ENCODE measurements at regions not wholly inside any gene's neighbourhood (a gene's known extent, or its start where the extent isn't known, plus 50 kb on each side); places are given as distances from the start of the nearest gene placed in this dataset.

DNA sequence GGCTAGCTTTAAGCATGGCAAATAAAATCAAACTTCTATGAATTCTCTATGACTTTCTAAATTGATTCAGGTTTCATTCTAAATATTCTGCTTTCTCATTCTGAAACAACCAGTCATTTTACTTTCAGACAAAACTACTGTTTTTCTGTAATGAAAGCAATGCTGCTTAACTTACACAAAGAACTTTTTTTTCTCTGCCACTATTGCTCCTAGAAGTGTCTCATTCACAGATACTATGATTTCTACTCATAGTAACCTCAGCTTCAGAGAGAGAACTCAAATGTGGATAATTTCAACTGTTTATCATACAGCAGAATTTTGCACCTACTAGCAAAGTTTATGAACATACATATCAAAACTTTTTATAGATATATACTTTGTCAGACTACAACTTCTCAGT, 724.6 kb downstream of the SLITRK5 start:
- no peak for ATAC-seq (ENCODE audit: low read depth)
- Histone ChIP-seq H3K4me2 (ENCODE audit: low read depth, low read length) (no peak overlapping the region), H2AK5ac (ENCODE audit: low read depth, low read length) (no peak overlapping the region), H2BK20ac (ENCODE audit: low read depth, low read length) (no peak overlapping the region), H2AK9ac (replicated peaks; ENCODE audit: low read depth, low read length, poor library complexity) (no peak overlapping the region), H3K27me3 (ENCODE audit: control insufficient read depth, insufficient read depth, low read length) (no peaks in the 10 kb centered on the region), H3K9ac (ENCODE audit: low read depth, low read length) (no peak overlapping the region), H3K79me1 (ENCODE audit: low read depth in 1 of 2, low read length in 2 of 2) (no peaks in the 10 kb centered on the region), H4K5ac (ENCODE audit: low read depth, low read length) (no peak overlapping the region), H4K20me1 (ENCODE audit: insufficient read depth, low read length) (no peaks in the 10 kb centered on the region), H3K9me3 (ENCODE audit: control insufficient read depth, insufficient read depth, low read length) (peaks cover 11% of the 10 kb centered on the region), H4K91ac (ENCODE audit: insufficient read depth, low read depth, low read length) (no peak overlapping the region), H3K4me1 (ENCODE audit: control insufficient read depth, insufficient read depth, low read length) (no peaks in the 10 kb centered on the region), H3K36me3 (ENCODE audit: control insufficient read depth, insufficient read depth, low read length) (no peaks in the 10 kb centered on the region), H3K14ac (replicated peaks; ENCODE audit: low read depth, low read length) (no peak overlapping the region), H3K4ac (ENCODE audit: low read depth, low read length) (no peak overlapping the region), H3K18ac (ENCODE audit: low read depth, low read length) (no peak overlapping the region), H3K27ac (ENCODE audit: insufficient read depth, low read length) (no peak overlapping the region), H3K56ac (ENCODE audit: extremely low read depth, insufficient read depth, low read length) (no peak overlapping the region), H3K23ac (ENCODE audit: low read depth, low read length) (no peak overlapping the region), H3K4me3 (ENCODE audit: insufficient read depth, low read depth, low read length) (no peak overlapping the region), H3K9me1 (ENCODE audit: insufficient read depth, low read length) (no peaks in the 10 kb centered on the region), H2BK5ac (ENCODE audit: low read depth, low read length, poor library complexity, severe bottlenecking) (no peak overlapping the region), H4K8ac (ENCODE audit: low read depth in 2 of 2, low read length in 2 of 2) (no peak overlapping the region), H2BK15ac (ENCODE audit: low read depth, low read length) (no peak overlapping the region), H2AFZ (replicated peaks; ENCODE audit: low read length, poor library complexity) (no peak overlapping the region), H2BK120ac (ENCODE audit: low read depth, low read length) (no peak overlapping the region)
- POLR2A ChIA-PET (ENCODE audit: unreplicated experiment), result no interaction called here
- in situ Hi-C loops (cut with MboI; ENCODE audit: low sequenced_read_pairs) (no loop called here), dilution Hi-C loops (cut with HindIII; ENCODE audit: low sequenced_read_pairs, unreplicated experiment) (no loop called here), intact Hi-C loops (cut with micrococcal nuclease) (no loop called here)
- no TSS peak for BruUV-seq (replicated peaks)
- CTCF ChIA-PET, result no interaction called here
- TF ChIP-seq CHD1 (IDR thresholded peaks at IDR 0.05; ENCODE audit: low read depth, low read length) (no peak), RCOR1 (IDR thresholded peaks at IDR 0.05; ENCODE audit: insufficient replicate concordance, low read length) (no peak), RFX5 (IDR thresholded peaks at IDR 0.05; ENCODE audit: low read depth, low read length) (no peak), RAD21 (IDR thresholded peaks at IDR 0.05; ENCODE audit: low read length) (no peak), POLR2A (IDR thresholded peaks at IDR 0.05; ENCODE audit: low read depth, low read length) (no peak)
- TF ChIP-seq, protein P1, sequence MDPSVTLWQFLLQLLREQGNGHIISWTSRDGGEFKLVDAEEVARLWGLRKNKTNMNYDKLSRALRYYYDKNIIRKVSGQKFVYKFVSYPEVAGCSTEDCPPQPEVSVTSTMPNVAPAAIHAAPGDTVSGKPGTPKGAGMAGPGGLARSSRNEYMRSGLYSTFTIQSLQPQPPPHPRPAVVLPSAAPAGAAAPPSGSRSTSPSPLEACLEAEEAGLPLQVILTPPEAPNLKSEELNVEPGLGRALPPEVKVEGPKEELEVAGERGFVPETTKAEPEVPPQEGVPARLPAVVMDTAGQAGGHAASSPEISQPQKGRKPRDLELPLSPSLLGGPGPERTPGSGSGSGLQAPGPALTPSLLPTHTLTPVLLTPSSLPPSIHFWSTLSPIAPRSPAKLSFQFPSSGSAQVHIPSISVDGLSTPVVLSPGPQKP (IDR thresholded peaks at IDR 0.05; ENCODE audit: borderline replicate concordance, low read depth, low read length), result no peak
- DNase-seq, result no peak

All from IMR-90 (cell line).